ENCODE measurements at regions not wholly inside any gene's neighbourhood (a gene's known extent, or its start where the extent isn't known, plus 50 kb on each side); places are given as distances from the start of the nearest gene placed in this dataset.

DNA sequence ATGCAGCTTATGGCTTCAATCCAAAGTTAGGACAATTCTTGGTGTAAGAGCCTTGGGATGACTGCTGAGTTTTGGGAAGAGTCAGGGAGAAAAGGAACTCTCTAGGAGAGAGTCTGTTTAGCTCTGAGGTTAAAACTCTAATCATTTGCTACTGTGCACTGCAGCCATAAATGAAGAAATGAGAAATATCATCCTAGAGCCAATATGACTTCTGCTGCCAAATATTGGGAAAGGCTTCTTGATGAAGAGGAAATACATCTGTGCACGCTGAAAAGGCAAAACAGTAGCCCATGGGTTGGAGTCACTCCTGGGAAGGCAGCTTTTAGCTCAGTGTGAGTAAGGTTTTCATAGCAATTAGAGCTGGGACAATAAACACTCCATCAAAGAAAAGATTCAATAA, 308.8 kb downstream of the SFMBT2 start:
- no peak for TF ChIP-seq ZHX2 (IDR thresholded peaks at IDR 0.05; ENCODE audit: low read depth)
- TF ChIP-seq ZHX2 (CRISPR knock-in tag; IDR thresholded peaks at IDR 0.05; ENCODE audit: borderline replicate concordance), result no peak
- no peak for TF ChIP-seq ZBTB42 (CRISPR knock-in tag; IDR thresholded peaks at IDR 0.05)
- TF ChIP-seq, protein P1, sequence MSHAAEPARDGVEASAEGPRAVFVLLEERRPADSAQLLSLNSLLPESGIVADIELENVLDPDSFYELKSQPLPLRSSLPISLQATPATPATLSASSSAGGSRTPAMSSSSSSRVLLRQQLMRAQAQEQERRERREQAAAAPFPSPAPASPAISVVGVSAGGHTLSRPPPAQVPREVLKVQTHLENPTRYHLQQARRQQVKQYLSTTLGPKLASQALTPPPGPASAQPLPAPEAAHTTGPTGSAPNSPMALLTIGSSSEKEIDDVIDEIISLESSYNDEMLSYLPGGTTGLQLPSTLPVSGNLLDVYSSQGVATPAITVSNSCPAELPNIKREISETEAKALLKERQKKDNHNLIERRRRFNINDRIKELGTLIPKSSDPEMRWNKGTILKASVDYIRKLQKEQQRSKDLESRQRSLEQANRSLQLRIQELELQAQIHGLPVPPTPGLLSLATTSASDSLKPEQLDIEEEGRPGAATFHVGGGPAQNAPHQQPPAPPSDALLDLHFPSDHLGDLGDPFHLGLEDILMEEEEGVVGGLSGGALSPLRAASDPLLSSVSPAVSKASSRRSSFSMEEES (CRISPR knock-in tag; IDR thresholded peaks at IDR 0.05), result no peak
- no peak for TF ChIP-seq ZNF558 (CRISPR knock-in tag; IDR thresholded peaks at IDR 0.05; ENCODE audit: borderline replicate concordance)
- no peak for TF ChIP-seq CC2D1A (CRISPR knock-in tag; IDR thresholded peaks at IDR 0.05)
- TF ChIP-seq, protein P2, sequence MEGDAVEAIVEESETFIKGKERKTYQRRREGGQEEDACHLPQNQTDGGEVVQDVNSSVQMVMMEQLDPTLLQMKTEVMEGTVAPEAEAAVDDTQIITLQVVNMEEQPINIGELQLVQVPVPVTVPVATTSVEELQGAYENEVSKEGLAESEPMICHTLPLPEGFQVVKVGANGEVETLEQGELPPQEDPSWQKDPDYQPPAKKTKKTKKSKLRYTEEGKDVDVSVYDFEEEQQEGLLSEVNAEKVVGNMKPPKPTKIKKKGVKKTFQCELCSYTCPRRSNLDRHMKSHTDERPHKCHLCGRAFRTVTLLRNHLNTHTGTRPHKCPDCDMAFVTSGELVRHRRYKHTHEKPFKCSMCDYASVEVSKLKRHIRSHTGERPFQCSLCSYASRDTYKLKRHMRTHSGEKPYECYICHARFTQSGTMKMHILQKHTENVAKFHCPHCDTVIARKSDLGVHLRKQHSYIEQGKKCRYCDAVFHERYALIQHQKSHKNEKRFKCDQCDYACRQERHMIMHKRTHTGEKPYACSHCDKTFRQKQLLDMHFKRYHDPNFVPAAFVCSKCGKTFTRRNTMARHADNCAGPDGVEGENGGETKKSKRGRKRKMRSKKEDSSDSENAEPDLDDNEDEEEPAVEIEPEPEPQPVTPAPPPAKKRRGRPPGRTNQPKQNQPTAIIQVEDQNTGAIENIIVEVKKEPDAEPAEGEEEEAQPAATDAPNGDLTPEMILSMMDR (CRISPR knock-in tag; IDR thresholded peaks at IDR 0.05), result no peak
- no peak for TF ChIP-seq ZXDC (CRISPR knock-in tag; IDR thresholded peaks at IDR 0.05)
- no peak for TF ChIP-seq SOX6 (IDR thresholded peaks at IDR 0.05)
- TF ChIP-seq SOX6 (CRISPR knock-in tag; IDR thresholded peaks at IDR 0.05), result no peak
- TF ChIP-seq ZNF160 (CRISPR knock-in tag; IDR thresholded peaks at IDR 0.05), result no peak
